ENCODE measurements at regions not wholly inside any gene's neighbourhood (a gene's known extent, or its start where the extent isn't known, plus 50 kb on each side); places are given as distances from the start of the nearest gene placed in this dataset.
"Not testable (repeated sequence)": the region's sequence is repeated elsewhere in the genome, so short reads cannot be mapped to it uniquely, and the experiment has no call there.

DNA sequence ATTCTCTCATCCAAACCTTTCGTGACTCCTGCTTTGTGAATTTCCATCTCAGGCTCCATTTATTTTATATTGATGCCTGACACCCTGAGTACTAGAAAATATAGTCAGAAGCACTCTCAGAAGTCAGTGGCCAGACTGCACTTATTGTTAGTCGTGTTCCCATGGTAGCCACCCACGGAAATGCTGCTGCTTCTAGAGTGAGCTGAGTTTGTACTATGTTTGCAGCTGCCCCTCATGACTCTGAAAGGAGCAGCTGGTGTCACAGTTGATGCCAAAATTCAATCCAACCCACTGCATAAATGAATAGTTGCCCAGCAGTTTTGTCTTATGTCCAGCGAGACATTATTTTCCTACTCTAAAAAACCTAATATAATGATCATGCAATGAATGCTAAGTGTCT lies 265.2 kb upstream of the SPHKAP start:
- no peak overlapping the region for H3K27ac ChIP-seq
- no peak overlapping the region for H3K4me3 ChIP-seq
- TF ChIP-seq, protein P1, sequence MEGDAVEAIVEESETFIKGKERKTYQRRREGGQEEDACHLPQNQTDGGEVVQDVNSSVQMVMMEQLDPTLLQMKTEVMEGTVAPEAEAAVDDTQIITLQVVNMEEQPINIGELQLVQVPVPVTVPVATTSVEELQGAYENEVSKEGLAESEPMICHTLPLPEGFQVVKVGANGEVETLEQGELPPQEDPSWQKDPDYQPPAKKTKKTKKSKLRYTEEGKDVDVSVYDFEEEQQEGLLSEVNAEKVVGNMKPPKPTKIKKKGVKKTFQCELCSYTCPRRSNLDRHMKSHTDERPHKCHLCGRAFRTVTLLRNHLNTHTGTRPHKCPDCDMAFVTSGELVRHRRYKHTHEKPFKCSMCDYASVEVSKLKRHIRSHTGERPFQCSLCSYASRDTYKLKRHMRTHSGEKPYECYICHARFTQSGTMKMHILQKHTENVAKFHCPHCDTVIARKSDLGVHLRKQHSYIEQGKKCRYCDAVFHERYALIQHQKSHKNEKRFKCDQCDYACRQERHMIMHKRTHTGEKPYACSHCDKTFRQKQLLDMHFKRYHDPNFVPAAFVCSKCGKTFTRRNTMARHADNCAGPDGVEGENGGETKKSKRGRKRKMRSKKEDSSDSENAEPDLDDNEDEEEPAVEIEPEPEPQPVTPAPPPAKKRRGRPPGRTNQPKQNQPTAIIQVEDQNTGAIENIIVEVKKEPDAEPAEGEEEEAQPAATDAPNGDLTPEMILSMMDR (IDR thresholded peaks at IDR 0.05), result no peak
- no peak for DNase-seq (ENCODE audit: low spot score)

DNA sequence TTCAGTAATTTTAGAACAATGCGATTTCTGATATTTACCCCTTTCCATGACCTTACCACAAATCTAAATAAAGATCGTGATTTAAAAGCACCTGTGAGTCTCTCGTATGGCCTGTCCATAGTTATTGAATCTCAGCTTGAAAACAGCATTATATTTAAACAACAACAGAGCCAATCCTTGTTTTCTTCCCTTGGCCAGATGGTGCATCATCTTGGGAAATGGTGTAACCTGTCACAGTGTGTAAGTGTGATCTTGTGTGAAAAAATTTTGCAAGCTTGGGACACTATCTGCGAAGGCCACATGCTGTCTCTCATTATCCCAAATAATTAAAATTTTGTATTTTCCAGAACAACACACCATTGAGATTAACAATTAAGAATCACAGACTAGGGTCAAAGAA lies 262.7 kb upstream of the SPHKAP start:
- H3K27ac ChIP-seq, result no peak overlapping the region
- no peak for DNase-seq (ENCODE audit: low spot score)
- TF ChIP-seq, protein P1 (IDR thresholded peaks at IDR 0.05), result no peak
- H3K4me3 ChIP-seq, result no peak overlapping the region

DNA sequence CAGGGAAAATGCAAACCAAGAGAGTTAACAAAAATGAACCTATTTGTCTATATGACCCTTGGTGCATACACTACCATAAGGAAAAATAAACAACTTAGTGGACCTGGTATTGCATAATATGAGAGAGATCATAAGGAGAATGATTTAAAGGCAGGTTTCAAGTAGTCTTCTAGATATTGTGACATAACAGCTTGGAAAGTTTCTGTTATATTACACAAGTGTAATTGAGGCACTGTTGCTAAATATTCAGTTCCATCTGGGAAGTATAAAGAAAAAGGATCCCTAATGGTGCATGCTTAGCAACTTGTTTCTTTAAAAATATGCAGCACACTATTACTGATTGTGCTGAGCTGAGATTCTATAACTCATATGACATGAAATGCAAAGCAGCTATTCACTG lies 252.2 kb upstream of the SPHKAP start:
- H3K4me3 ChIP-seq, result no peak overlapping the region
- TF ChIP-seq, protein P1 (IDR thresholded peaks at IDR 0.05), result no peak
- no peak overlapping the region for H3K27ac ChIP-seq
- DNase-seq (ENCODE audit: low spot score), result no peak

DNA sequence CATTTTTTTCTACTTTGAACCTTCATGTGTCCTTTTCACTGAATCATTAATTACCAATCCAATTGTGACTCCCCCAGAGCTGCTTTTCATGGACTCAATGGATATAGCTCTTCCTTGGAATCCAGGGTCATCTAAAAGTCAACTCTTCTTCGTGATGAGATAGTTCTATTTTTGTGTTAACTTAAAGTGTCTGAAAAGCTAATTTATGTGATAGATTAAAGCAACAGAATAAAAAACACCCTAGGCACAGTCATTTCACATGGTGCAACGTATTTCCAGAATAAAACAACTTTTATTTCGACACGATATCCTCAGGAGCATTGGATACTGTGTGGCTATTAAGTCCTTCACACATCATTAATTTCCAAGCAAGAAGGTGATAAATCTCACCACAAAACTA lies 250.6 kb upstream of the SPHKAP start:
- Histone ChIP-seq H3K27ac (no peak overlapping the region), H3K4me3 (no peak overlapping the region)
- no peak for DNase-seq (ENCODE audit: low spot score)
- TF ChIP-seq, protein P1 (IDR thresholded peaks at IDR 0.05), result no peak

DNA sequence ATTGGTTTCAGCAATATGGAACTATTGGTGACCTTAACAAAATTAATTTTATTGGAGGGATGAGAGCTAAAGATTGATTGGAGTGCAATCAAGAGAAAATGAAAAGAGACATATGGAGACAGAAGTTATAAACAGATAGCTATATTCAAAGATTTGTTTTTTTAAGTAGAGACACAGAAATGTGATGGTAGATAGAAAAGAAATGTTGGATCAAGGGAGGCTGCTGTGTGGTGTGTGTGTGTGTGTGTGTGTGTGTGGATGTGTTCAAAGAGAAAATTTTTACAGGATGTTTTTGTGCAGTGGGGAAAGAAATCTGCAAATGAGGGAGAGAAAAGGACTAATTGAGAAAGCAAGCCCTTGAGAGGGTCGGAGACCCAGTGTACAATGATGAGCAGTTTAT lies 249.5 kb upstream of the SPHKAP start:
- TF ChIP-seq, protein P1 (IDR thresholded peaks at IDR 0.05), result no peak
- no peak overlapping the region for H3K4me3 ChIP-seq
- DNase-seq (ENCODE audit: low spot score), result no peak
- H3K27ac ChIP-seq, result no peak overlapping the region

DNA sequence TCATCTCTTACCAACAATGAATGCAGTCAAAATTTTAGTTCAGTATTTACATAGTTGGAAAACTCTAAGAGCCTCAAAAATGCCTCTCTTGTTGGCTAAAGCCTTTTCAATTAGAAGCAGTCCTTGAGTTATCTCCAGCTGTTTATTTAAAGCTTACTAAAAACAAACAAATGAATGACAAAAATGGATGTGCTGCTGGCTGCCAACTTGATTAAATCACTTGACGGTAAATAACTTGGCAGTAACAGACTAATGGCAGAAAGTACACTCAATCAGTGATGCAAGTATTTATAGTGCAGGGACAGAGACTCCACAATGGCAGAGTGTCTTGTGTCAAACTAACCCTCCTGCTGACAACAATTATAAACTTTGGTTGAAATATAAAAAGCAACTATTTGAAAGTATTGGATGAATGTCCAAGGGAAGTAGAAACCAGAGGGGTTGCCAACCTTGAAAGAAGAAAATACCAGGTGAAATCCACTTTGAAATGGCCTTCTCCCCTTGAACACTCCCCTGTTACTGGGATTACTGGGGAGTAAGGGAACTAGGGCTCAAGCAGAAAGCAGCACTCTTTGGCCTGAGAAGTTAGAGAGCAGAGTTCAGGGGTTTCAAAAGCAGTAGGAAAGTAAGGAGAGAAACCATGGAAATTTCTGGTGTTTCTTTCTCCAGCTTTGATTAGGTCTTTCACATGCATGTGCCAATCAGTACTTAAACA lies 245.2 kb upstream of the SPHKAP start:
- H3K27ac ChIP-seq, result no peak overlapping the region
- TF ChIP-seq, protein P1 (IDR thresholded peaks at IDR 0.05), result no peak
- H3K4me3 ChIP-seq, result no peak overlapping the region
- DNase-seq (ENCODE audit: low spot score), result no peak

DNA sequence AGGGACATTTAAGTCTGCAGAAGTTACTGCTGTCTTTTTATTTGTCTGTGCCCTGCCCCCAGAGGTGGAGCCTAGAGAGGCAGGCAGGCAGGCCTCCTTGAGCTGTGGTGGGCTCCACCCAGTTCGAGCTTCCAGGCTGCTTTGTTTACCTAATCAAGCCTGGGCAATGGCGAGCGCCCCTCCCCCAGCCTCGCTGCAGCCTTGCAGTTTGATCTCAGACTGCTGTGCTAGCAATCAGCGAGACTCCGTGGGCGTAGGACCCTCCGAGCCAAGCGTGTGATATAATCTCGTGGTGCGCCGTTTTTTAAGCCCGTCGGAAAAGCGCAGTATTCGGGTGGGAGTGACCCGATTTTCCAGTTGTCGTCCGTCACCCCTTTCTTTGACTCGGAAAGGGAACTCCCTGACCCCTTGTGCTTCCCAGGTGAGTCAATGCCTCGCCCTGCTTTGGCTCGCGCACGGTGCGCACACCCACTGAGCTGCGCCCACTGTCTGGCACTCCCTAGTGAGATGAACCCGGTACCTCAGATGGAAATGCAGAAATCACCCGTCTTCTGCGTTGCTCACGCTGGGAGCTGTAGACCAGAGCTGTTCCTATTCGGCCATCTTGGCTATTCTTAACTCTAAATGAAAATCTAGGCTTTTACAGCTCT lies 244.0 kb upstream of the SPHKAP start:
- not testable (repeated sequence) for H3K27ac ChIP-seq; H3K4me3 ChIP-seq; DNase-seq (ENCODE audit: low spot score)
